ENCODE measurements at regions not wholly inside any gene's neighbourhood (a gene's known extent, or its start where the extent isn't known, plus 50 kb on each side); places are given as distances from the start of the nearest gene placed in this dataset.

DNA sequence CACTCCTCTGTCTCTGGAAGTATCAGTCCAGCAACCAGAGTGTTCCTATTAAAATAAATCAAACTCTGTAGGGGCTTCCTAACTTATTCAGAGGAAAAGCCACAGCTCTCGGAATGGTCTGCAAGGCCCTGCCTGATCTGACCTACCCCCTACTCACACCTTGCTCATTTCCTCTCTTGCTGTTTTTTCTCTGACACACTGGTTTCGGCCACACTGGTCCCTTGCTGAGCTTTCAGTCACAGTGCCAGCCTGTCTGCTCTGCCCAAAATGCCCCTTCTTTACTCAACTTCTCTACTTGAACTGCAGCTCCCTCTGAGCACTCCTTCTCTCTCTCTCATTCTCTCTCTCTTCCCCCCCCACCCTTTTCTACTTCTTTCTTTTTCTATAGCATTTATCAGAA is 430.2 kb downstream of the UTRN start:
- H3K9ac ChIP-seq (ENCODE audit: insufficient read length): no peak overlapping the region
- H3K27ac ChIP-seq: no peak overlapping the region
- no peak overlapping the region for H3K4me3 ChIP-seq
- no peaks in the 10 kb centered on the region for H3K9me3 ChIP-seq (ENCODE audit: low read depth, low read length)
- no peak for DNase-seq (ENCODE audit: low read depth, low spot score)
- no peaks in the 10 kb centered on the region for H3K36me3 ChIP-seq (ENCODE audit: insufficient read depth, low read length)
- no peak for TF ChIP-seq POLR2AphosphoS5 (IDR thresholded peaks at IDR 0.05; ENCODE audit: borderline replicate concordance, low read depth, low read length)
- no peak for TF ChIP-seq FOXP2 (optimal IDR thresholded peaks at IDR 0.05; ENCODE audit: control extremely low read depth, extremely low read length, insufficient read depth)
- no peak for TF ChIP-seq EZH2 (IDR thresholded peaks at IDR 0.05)

DNA sequence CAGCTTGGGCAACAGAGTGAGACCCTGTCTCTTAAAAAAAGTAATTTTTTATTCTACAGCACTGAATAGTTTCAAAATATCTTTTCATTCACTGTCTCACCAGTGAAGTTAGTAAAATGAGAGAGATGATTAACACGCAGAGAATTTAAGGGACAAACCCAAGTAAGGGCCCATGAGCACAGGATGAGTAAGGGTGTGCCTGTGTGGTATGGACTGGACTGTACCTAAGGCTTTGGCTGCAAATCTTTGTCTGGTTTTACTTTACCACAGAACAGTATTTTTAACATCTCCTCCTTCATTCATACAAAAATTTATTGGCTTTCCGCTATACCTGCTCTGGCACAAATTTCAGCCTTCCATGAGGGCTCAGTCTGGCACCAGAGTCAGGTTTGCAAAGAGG is 433.3 kb downstream of the UTRN start:
- no peaks in the 10 kb centered on the region for H3K9me3 ChIP-seq (ENCODE audit: low read depth, low read length)
- no peak overlapping the region for H3K4me3 ChIP-seq
- H3K36me3 ChIP-seq (ENCODE audit: insufficient read depth, low read length): no peaks in the 10 kb centered on the region
- no peak for TF ChIP-seq EZH2 (IDR thresholded peaks at IDR 0.05)
- no peak for TF ChIP-seq POLR2AphosphoS5 (IDR thresholded peaks at IDR 0.05; ENCODE audit: borderline replicate concordance, low read depth, low read length)
- TF ChIP-seq FOXP2 (optimal IDR thresholded peaks at IDR 0.05; ENCODE audit: control extremely low read depth, extremely low read length, insufficient read depth): no peak
- DNase-seq (ENCODE audit: low read depth, low spot score): no peak
- no peak overlapping the region for H3K27ac ChIP-seq
- H3K9ac ChIP-seq (ENCODE audit: insufficient read length): no peak overlapping the region

GRCh38 chr6:144721232-144721631 is 436.1 kb downstream of the UTRN start:
- Histone ChIP-seq H3K4me3 (no peak overlapping the region), H3K36me3 (ENCODE audit: insufficient read depth, low read length) (no peaks in the 10 kb centered on the region), H3K9me3 (ENCODE audit: low read depth, low read length) (no peaks in the 10 kb centered on the region), H3K27ac (no peak overlapping the region), H3K9ac (ENCODE audit: insufficient read length) (no peak overlapping the region)
- no peak for DNase-seq (ENCODE audit: low read depth, low spot score)
- TF ChIP-seq FOXP2 (optimal IDR thresholded peaks at IDR 0.05; ENCODE audit: control extremely low read depth, extremely low read length, insufficient read depth): no peak
- no peak for TF ChIP-seq POLR2AphosphoS5 (IDR thresholded peaks at IDR 0.05; ENCODE audit: borderline replicate concordance, low read depth, low read length)
- TF ChIP-seq EZH2 (IDR thresholded peaks at IDR 0.05): no peak

- Histone ChIP-seq H3K27ac (no peak overlapping the region), H3K36me3 (ENCODE audit: insufficient read depth, low read length) (no peaks in the 10 kb centered on the region)
- no peak for TF ChIP-seq POLR2AphosphoS5 (IDR thresholded peaks at IDR 0.05; ENCODE audit: borderline replicate concordance, low read depth, low read length)
- TF ChIP-seq EZH2 (IDR thresholded peaks at IDR 0.05): no peak
Observed at GRCh38 chr6:144722154-144722737, 437.1 kb downstream of the UTRN start.

DNA sequence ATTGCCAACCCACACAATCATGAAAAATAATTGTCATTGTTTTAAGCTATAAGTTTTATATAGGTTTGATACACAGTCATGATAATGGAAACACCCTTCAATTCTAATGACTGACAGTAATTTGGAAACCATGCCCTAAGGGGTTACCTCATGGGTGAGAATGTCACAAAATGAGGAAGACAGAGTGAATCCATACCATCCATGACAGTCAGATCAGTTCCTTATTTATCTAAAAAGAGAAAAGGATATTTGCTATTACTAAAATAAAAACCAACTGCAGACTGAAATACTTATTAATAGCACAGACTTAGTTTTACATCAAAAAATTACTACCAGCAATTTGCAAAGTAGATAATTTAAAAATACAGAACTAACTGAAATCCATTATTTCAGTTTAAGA is 437.8 kb downstream of the UTRN start:
- TF ChIP-seq POLR2AphosphoS5 (IDR thresholded peaks at IDR 0.05; ENCODE audit: borderline replicate concordance, low read depth, low read length) (no peak), FOXP2 (optimal IDR thresholded peaks at IDR 0.05; ENCODE audit: control extremely low read depth, extremely low read length, insufficient read depth) (no peak), EZH2 (IDR thresholded peaks at IDR 0.05) (no peak)
- Histone ChIP-seq H3K4me3 (no peak overlapping the region), H3K9me3 (ENCODE audit: low read depth, low read length) (no peaks in the 10 kb centered on the region), H3K9ac (ENCODE audit: insufficient read length) (no peak overlapping the region), H3K36me3 (ENCODE audit: insufficient read depth, low read length) (no peaks in the 10 kb centered on the region), H3K27ac (no peak overlapping the region)
- DNase-seq (ENCODE audit: low read depth, low spot score): no peak

More at GRCh38 chr6:144722154-144722737, 437.1 kb downstream of the UTRN start:
- no peak overlapping the region for H3K9ac ChIP-seq (ENCODE audit: insufficient read length)
- H3K4me3 ChIP-seq: no peak overlapping the region
- no peak for DNase-seq (ENCODE audit: low read depth, low spot score)
- no peaks in the 10 kb centered on the region for H3K9me3 ChIP-seq (ENCODE audit: low read depth, low read length)

- H3K27ac ChIP-seq: no peak overlapping the region
- no peak for DNase-seq (ENCODE audit: low read depth, low spot score)
- TF ChIP-seq FOXP2 (optimal IDR thresholded peaks at IDR 0.05; ENCODE audit: control extremely low read depth, extremely low read length, insufficient read depth) (no peak), POLR2AphosphoS5 (IDR thresholded peaks at IDR 0.05; ENCODE audit: borderline replicate concordance, low read depth, low read length) (no peak), EZH2 (IDR thresholded peaks at IDR 0.05) (no peak)
- H3K4me3 ChIP-seq: no peak overlapping the region
- H3K9me3 ChIP-seq (ENCODE audit: low read depth, low read length): no peaks in the 10 kb centered on the region
- H3K9ac ChIP-seq (ENCODE audit: insufficient read length): no peak overlapping the region
- no peaks in the 10 kb centered on the region for H3K36me3 ChIP-seq (ENCODE audit: insufficient read depth, low read length)
Observed at GRCh38 chr6:144723431-144723830, 438.3 kb downstream of the UTRN start.

- no peaks in the 10 kb centered on the region for H3K36me3 ChIP-seq (ENCODE audit: insufficient read depth, low read length)
- no peak overlapping the region for H3K9ac ChIP-seq (ENCODE audit: insufficient read length)
- no peak overlapping the region for H3K4me3 ChIP-seq
- DNase-seq (ENCODE audit: low read depth, low spot score): no peak
- H3K27ac ChIP-seq: no peak overlapping the region
- no peaks in the 10 kb centered on the region for H3K9me3 ChIP-seq (ENCODE audit: low read depth, low read length)
- TF ChIP-seq FOXP2 (optimal IDR thresholded peaks at IDR 0.05; ENCODE audit: control extremely low read depth, extremely low read length, insufficient read depth): no peak
- no peak for TF ChIP-seq EZH2 (IDR thresholded peaks at IDR 0.05)
- no peak for TF ChIP-seq POLR2AphosphoS5 (IDR thresholded peaks at IDR 0.05; ENCODE audit: borderline replicate concordance, low read depth, low read length)
Observed at GRCh38 chr6:144724818-144725217, 439.7 kb downstream of the UTRN start.

- Histone ChIP-seq H3K27ac (no peak overlapping the region), H3K9me3 (ENCODE audit: low read depth, low read length) (no peaks in the 10 kb centered on the region), H3K36me3 (ENCODE audit: insufficient read depth, low read length) (no peaks in the 10 kb centered on the region), H3K9ac (ENCODE audit: insufficient read length) (no peak overlapping the region), H3K4me3 (no peak overlapping the region)
- DNase-seq (ENCODE audit: low read depth, low spot score): no peak
- TF ChIP-seq FOXP2 (optimal IDR thresholded peaks at IDR 0.05; ENCODE audit: control extremely low read depth, extremely low read length, insufficient read depth) (no peak), POLR2AphosphoS5 (IDR thresholded peaks at IDR 0.05; ENCODE audit: borderline replicate concordance, low read depth, low read length) (no peak)
Observed at GRCh38 chr6:144725736-144726522, 440.8 kb downstream of the UTRN start.

Measured in SK-N-MC (cell line).